HG02938 (cell line): ENCODE measurements at regions not wholly inside any gene's neighbourhood (a gene's known extent, or its start where the extent isn't known, plus 50 kb on each side); places are given as distances from the start of the nearest gene placed in this dataset.

Experiments
- ATAC-seq: cut with Tn5 transposase; IDR thresholded peaks from one replicate; pipeline ENCODE4 v1.9.1; 2021; ENCODE audit warnings: mild to moderate bottlenecking, moderate library complexity; ENCODE audit not compliant: unreplicated experiment

- no peak for ATAC-seq
These were observed 297.3 kb downstream of the CYP26B1 start for GRCh38 chr2:71850306-71850801.

- no peak for ATAC-seq
These were observed 297.9 kb downstream of the CYP26B1 start for GRCh38 chr2:71849607-71850305.

- ATAC-seq = no peak
These were observed 298.6 kb downstream of the CYP26B1 start for GRCh38 chr2:71849111-71849510.

GRCh38 chr2:71846669-71847291, 300.9 kb downstream of the CYP26B1 start:
- ATAC-seq = no peak

- ATAC-seq = no peak
These were observed 301.6 kb downstream of the CYP26B1 start for GRCh38 chr2:71846072-71846471.

- ATAC-seq = no peak
These were observed 302.7 kb downstream of the CYP26B1 start for GRCh38 chr2:71844967-71845366.

- ATAC-seq = no peak
These were observed 304.2 kb downstream of the CYP26B1 start for GRCh38 chr2:71843391-71843850.

- ATAC-seq = no peak
These were observed 304.9 kb downstream of the CYP26B1 start for GRCh38 chr2:71842744-71843143.

GRCh38 chr2:71839826-71840225, 307.8 kb downstream of the CYP26B1 start:
- ATAC-seq = no peak

GRCh38 chr2:71834796-71835195, 312.9 kb downstream of the CYP26B1 start:
- no peak for ATAC-seq

- ATAC-seq = no peak
These were observed 313.7 kb downstream of the CYP26B1 start for GRCh38 chr2:71833855-71834560.

GRCh38 chr2:71833272-71833671, 314.4 kb downstream of the CYP26B1 start:
- no peak for ATAC-seq

GRCh38 chr2:71832844-71833243, 314.8 kb downstream of the CYP26B1 start:
- no peak for ATAC-seq

- no peak for ATAC-seq
These were observed 315.3 kb downstream of the CYP26B1 start for GRCh38 chr2:71832388-71832787.

GRCh38 chr2:71831193-71831577, 316.5 kb downstream of the CYP26B1 start:
- no peak for ATAC-seq

GRCh38 chr2:71830497-71831192, 317.0 kb downstream of the CYP26B1 start:
- no peak for ATAC-seq

GRCh38 chr2:71829008-71829407, 318.7 kb downstream of the CYP26B1 start:
- ATAC-seq = no peak

GRCh38 chr2:71827973-71828372, 319.7 kb downstream of the CYP26B1 start:
- no peak for ATAC-seq

GRCh38 chr2:71827524-71827901, 320.1 kb downstream of the CYP26B1 start:
- no peak for ATAC-seq

- ATAC-seq = no peak
These were observed 320.7 kb downstream of the CYP26B1 start for GRCh38 chr2:71826826-71827523.

GRCh38 chr2:71826299-71826698, 321.4 kb downstream of the CYP26B1 start:
- no peak for ATAC-seq
